Upper lobe of left lung (tissue), 4 donors: ENCODE measurements at regions not wholly inside any gene's neighbourhood (a gene's known extent, or its start where the extent isn't known, plus 50 kb on each side); places are given as distances from the start of the nearest gene placed in this dataset.

Experiments
- CTCF ChIP-seq, 6 experiments: fragments of 450-650 bp in 4 of 6; fragments of 200-600 bp in 2 of 6; sonication (generic) in 2 of 6; IDR thresholded peaks; one replicate each; pipeline ENCODE4 v1.5.1; 2016 to 2019; ENCODE audit warnings: antibody characterized with exemption in 6 of 6
- POLR2AphosphoS5 ChIP-seq, 2 donors: sonication (generic); formaldehyde crosslinking; IDR thresholded peaks; one replicate each; pipeline ENCODE4 v1.5.1; 2017; ENCODE audit warnings: antibody characterized with exemption in 2 of 2

GRCh38 chr2:76197428-76197827 is 486.7 kb upstream of the GCFC2 start:
- TF ChIP-seq POLR2AphosphoS5 (IDR thresholded peaks at IDR 0.05) (no peak), CTCF (IDR thresholded peaks at IDR 0.05) (no peak)
